ENCODE measurements at regions not wholly inside any gene's neighbourhood (a gene's known extent, or its start where the extent isn't known, plus 50 kb on each side); places are given as distances from the start of the nearest gene placed in this dataset.
"Not testable (repeated sequence)": the region's sequence is repeated elsewhere in the genome, so short reads cannot be mapped to it uniquely, and the experiment has no call there.

GRCh38 chr13:27327633-27328032 is 57.0 kb downstream of the RASL11A start:
- no peak for DNase-seq (ENCODE audit: low read depth, low spot score)

GRCh38 chr13:27329210-27329609 is 58.6 kb downstream of the RASL11A start:
- no peak overlapping the region for H3K27ac ChIP-seq
- no peak for DNase-seq (ENCODE audit: low read depth, low spot score)

More at GRCh38 chr13:27327633-27328032, 57.0 kb downstream of the RASL11A start:
- H3K27ac ChIP-seq, result no peak overlapping the region

- H3K27ac ChIP-seq, result no peak overlapping the region
- DNase-seq (ENCODE audit: low read depth, low spot score), result no peak
Observed at GRCh38 chr13:27334774-27335435, 64.3 kb downstream of the RASL11A start.

DNA sequence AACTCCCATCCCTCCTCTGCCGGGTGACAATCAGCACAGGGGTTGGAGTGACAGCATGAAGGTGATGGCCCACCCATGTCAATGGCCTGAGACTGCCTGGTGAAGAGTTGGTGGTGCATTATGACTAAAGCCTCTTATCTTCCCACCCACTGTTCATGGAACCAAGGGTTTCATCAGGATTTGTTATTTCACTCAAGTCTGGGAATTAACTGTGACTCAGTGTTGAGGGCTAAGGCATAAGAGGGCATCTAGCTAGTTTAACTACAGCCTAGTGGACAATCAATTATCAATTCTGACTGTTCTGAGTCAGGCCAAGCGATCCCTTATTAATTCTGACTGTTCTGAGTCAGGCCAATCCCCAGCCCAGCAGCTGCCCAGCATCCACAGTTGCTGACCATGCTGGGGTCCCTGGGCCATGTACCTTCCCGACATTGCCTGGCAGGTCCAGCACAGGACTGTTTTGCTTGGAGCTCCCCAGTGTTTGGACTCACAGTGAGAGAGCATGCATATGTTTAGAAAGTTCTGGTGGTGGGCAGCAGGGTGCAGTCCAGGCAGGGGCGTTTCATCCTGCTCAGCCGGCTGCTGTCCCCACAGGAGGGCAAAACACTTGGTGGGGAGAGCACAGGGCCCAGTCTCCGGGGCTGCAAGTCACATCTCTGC is 65.5 kb downstream of the RASL11A start:
- no peak overlapping the region for H3K27ac ChIP-seq
- no peak for DNase-seq (ENCODE audit: low read depth, low spot score)

- no peak for DNase-seq (ENCODE audit: low read depth, low spot score)
- H3K27ac ChIP-seq, result no peak overlapping the region
Observed at GRCh38 chr13:27338207-27338606, 67.6 kb downstream of the RASL11A start.

GRCh38 chr13:27338816-27339215 is 68.2 kb downstream of the RASL11A start:
- DNase-seq (ENCODE audit: low read depth, low spot score), result no peak
- no peak overlapping the region for H3K27ac ChIP-seq

DNA sequence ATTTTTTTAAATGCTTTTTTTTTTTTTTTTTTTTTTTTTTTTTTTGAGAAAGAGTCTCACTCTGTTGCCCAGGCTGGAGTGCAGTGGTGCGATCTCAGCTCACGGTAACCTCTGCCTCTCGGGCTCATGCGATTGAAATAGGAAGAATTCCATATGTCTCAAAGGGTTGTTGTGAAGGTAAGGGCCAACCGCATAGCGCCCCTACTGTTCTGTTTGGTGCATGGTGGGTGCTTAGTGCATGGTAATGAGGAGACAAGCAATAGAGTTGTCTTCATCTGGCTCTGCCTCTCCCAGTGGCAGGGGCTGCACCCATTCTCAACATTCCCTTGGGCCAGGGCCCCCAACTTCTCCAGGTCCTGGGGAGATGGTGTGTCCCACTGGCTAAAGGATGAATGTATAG is 68.7 kb downstream of the RASL11A start:
- H3K27ac ChIP-seq, result no peak overlapping the region
- no peak for DNase-seq (ENCODE audit: low read depth, low spot score)

- DNase-seq (ENCODE audit: low read depth, low spot score), result no peak
- no peak overlapping the region for H3K27ac ChIP-seq
Observed at GRCh38 chr13:27341616-27342015, 71.0 kb downstream of the RASL11A start.

GRCh38 chr13:27347211-27347772 is 76.7 kb downstream of the RASL11A start:
- no peak overlapping the region for H3K27ac ChIP-seq
- no peak for DNase-seq (ENCODE audit: low read depth, low spot score)

- DNase-seq (ENCODE audit: low read depth, low spot score), result no peak
- no peak overlapping the region for H3K27ac ChIP-seq
Observed at GRCh38 chr13:27348461-27348860, 76.0 kb upstream of the GTF3A start.

DNA sequence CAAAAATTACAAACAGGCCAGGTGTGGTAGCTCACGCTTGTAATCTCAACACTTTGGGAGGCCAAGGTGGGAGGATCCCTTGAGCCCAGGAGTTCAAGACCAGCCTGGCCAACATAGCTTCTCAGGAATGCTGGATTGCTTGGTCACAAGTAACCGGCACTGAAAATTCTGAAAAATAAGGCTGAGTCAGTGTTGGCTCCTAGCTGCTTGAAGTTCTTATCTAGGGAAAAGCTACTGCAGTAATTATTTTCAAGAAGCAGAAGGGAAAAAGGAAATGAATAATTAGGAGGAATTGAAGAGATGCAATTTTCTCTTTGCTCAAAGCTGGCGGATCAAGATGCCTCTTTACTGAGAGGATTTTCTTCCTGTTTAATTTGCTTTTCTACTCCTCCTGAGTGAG is 75.0 kb upstream of the GTF3A start:
- no peak overlapping the region for H3K27ac ChIP-seq
- DNase-seq (ENCODE audit: low read depth, low spot score), result no peak

GRCh38 chr13:27350825-27351224 is 73.6 kb upstream of the GTF3A start:
- DNase-seq (ENCODE audit: low read depth, low spot score); H3K27ac ChIP-seq: not testable (repeated sequence)

DNA sequence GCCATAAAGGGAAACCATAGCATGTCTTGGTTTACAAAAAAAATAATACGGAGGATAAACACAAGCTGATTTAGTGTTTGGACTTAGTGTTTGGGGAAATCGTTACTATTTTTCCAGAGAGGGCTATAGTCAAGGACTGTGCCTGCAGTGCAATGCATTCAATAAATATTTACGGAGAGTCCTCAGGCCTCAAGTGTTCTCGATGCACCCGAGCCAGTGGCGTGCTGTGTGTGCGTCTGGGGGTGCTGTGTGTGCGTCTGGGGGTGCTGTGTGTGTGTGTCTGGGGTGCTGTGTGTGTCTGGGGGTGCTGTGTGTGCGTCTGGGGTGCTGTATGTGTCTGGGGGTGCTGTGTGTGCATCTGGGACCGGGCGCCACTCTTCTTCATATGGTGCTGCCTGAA is 71.7 kb upstream of the GTF3A start:
- no peak for DNase-seq (ENCODE audit: low read depth, low spot score)
- H3K27ac ChIP-seq, result no peak overlapping the region

- DNase-seq (ENCODE audit: low read depth, low spot score), result no peak
- no peak overlapping the region for H3K27ac ChIP-seq
Observed at GRCh38 chr13:27353166-27353583, 71.2 kb upstream of the GTF3A start.

DNA sequence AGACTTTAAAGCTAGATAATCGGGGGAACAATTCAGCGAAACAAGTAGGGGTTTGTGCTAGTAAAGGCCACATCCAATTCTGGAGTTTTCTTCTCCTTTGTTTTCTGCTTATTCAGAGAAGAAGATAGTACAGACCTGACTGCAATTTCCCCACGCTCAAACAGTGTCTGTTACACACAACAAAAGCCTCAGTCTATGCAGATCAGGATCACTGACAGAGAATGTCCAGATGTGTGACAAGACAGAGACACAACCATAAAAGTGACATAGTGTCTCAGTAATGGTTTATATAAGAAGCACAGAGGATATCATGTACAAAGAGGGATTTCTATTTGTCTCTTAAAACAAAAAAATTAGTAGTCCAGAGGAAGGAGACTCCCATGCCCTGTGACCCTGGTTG is 70.7 kb upstream of the GTF3A start:
- H3K27ac ChIP-seq, result no peak overlapping the region
- no peak for DNase-seq (ENCODE audit: low read depth, low spot score)

GRCh38 chr13:27354379-27354778 is 70.0 kb upstream of the GTF3A start:
- H3K27ac ChIP-seq, result no peak overlapping the region
- DNase-seq (ENCODE audit: low read depth, low spot score), result no peak

DNA sequence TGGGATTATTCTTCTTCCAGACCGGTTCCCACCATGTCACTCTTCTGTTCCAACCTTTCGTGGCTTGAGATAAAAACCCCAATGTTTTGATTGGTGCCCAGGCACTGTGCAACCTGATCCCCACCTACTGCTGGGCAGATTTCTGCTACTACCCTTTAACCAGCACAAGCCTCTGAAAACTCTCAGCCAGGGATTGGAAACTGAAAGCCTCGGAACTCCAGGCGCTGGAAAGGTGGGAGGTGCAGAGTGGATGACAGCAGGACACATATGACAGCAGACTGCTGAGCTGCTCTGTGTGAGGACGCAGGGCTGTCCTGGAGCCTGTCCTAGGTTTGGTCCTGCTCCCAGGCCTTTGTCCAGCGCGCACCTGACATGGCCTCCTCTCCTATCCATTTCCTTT is 68.5 kb upstream of the GTF3A start:
- H3K27ac ChIP-seq, result no peak overlapping the region
- no peak for DNase-seq (ENCODE audit: low read depth, low spot score)

DNA sequence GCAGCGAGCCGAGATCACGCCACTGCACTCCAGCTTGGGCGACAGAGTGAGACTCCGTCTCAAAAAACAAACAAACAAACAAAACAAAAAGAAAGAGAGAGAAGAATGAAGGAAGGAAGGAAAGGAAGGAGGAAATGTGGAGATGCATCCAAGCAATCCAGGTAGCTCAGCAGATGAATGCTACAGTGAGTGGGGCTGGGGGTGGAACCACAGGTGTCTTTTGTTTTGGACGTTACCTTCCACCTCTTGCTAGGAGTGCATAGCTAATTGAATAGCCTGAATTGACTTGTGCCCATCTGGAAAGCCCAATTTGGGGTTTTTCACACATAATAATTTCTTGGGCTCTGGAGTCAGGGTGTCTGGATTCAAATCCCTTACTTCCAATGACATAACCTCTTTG is 66.0 kb upstream of the GTF3A start:
- no peak for DNase-seq (ENCODE audit: low read depth, low spot score)
- no peak overlapping the region for H3K27ac ChIP-seq

GRCh38 chr13:27359199-27359821 is 65.1 kb upstream of the GTF3A start:
- H3K27ac ChIP-seq, result no peak overlapping the region
- no peak for DNase-seq (ENCODE audit: low read depth, low spot score)

- DNase-seq (ENCODE audit: low read depth, low spot score), result no peak
- no peak overlapping the region for H3K27ac ChIP-seq
Observed at GRCh38 chr13:27360562-27360961, 63.9 kb upstream of the GTF3A start.

- H3K27ac ChIP-seq, result no peak overlapping the region
- DNase-seq (ENCODE audit: low read depth, low spot score), result no peak
Observed at GRCh38 chr13:27362064-27362751, 62.2 kb upstream of the GTF3A start.

Measured in epithelial cell of prostate (primary cell).